Brain microvascular endothelial cell (primary cell): ENCODE measurements at regions not wholly inside any gene's neighbourhood (a gene's known extent, or its start where the extent isn't known, plus 50 kb on each side); places are given as distances from the start of the nearest gene placed in this dataset.

Experiments
- DNase-seq: peaks from one replicate; pipeline ENCODE4 v3.0.0-alpha.2; 2020
- H3K27ac ChIP-seq: fragments of 250-450 bp; sonication (Bioruptor Pico); 2 replicates; pipeline ENCODE4 v1.5.1; 2020; ENCODE audit warnings: mild to moderate bottlenecking, moderate library complexity
- H3K27me3 ChIP-seq: fragments of 250-450 bp; sonication (Bioruptor Pico); replicated peaks from 2 replicates; pipeline ENCODE4 v1.5.1; 2020; ENCODE audit warnings: mild to moderate bottlenecking
- H3K36me3 ChIP-seq: fragments of 250-450 bp; sonication (Bioruptor Pico); replicated peaks from 2 replicates; pipeline ENCODE4 v1.5.1; 2020; ENCODE audit warnings: mild to moderate bottlenecking
- H3K4me3 ChIP-seq: 2 replicates; pipeline ENCODE4 v1.5.1; 2011; ENCODE audit warnings: low read depth, mild to moderate bottlenecking, control low read depth, low read length, moderate library complexity
- in situ Hi-C: cut with HindIII; loops from 2 replicates; pipeline ENCODE4 v1.10.0; 2017; ENCODE audit warnings: low sequenced_read_pairs, low pct_ligation_motif_present
- TF ChIP-seq, protein P1 (sequence below): IDR thresholded peaks from 2 replicates; pipeline ENCODE4 v1.5.1; 2011; ENCODE audit warnings: low read depth, mild to moderate bottlenecking, moderate library complexity, low read length, control low read depth, inconsistent platforms; ENCODE audit errors: missing control alignments

DNA sequence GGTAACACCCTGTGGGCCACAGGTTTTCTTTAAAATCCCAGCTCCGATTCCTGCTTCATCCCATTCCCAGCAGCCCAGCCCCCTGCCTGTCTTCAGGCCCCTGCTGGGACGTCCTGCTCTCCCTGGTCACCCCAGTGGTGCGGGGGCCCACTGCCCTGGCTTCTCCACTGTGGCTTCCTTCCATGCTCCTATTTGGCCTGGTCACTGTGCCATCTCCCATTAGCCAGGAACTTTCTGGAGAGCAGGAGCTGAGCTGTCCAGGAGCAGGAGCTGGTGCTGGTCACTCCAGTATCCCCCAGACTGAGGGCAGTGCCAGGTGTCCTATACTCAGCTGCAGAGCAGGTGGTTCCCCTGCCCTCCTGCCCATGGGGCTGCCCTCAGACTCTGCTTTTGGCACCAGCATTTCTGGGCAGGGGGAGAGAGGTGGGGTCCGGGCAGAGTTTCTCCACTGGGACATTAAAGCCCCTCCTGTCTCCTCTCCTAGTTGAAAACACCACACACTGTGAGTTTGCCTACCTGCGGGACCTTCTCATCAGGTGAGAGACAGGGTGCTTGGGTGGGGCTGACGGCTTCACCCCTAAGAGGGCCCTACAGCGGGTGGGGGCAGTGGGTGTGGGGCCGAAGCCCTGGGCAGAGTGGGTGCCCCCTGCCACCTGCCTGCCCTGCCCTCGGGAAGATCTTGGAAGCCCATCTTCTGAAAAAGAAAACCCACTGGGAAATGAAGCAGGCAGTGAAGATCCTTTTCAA is 356.2 kb downstream of the SEC14L1 start:
- H3K27ac ChIP-seq = no peak overlapping the region
- in situ Hi-C loops = no loop called here
- no peak for DNase-seq
- H3K27me3 ChIP-seq = no peaks in the 10 kb centered on the region
- no peak overlapping the region for H3K4me3 ChIP-seq
- H3K36me3 ChIP-seq = peaks cover 77% of the 10 kb centered on the region
- TF ChIP-seq, protein P1, sequence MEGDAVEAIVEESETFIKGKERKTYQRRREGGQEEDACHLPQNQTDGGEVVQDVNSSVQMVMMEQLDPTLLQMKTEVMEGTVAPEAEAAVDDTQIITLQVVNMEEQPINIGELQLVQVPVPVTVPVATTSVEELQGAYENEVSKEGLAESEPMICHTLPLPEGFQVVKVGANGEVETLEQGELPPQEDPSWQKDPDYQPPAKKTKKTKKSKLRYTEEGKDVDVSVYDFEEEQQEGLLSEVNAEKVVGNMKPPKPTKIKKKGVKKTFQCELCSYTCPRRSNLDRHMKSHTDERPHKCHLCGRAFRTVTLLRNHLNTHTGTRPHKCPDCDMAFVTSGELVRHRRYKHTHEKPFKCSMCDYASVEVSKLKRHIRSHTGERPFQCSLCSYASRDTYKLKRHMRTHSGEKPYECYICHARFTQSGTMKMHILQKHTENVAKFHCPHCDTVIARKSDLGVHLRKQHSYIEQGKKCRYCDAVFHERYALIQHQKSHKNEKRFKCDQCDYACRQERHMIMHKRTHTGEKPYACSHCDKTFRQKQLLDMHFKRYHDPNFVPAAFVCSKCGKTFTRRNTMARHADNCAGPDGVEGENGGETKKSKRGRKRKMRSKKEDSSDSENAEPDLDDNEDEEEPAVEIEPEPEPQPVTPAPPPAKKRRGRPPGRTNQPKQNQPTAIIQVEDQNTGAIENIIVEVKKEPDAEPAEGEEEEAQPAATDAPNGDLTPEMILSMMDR = no peak

DNA sequence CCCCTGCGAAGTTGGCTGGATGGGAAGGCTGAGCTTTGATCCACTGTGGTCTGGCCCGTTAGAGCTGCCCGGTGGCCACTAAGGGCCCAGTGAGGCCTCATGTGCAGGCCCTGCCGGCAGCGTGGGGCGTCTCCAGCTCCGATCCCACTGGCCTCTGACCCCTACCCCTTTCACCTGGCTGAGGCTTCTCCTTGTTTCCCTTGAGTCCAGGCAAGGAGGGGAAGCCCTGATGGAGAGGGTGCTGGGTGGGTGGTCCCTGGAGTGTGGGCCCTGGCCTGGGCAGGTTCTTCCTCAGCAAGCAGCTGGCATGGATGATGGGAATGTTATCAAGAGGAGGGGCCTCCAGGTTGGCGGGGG is 356.8 kb downstream of the SEC14L1 start:
- DNase-seq = no peak
- H3K4me3 ChIP-seq = no peak overlapping the region
- H3K27ac ChIP-seq = no peak overlapping the region
- in situ Hi-C loops = no loop called here
- TF ChIP-seq, protein P1 = no peak
- no peaks in the 10 kb centered on the region for H3K27me3 ChIP-seq
- peaks cover 77% of the 10 kb centered on the region for H3K36me3 ChIP-seq

DNA sequence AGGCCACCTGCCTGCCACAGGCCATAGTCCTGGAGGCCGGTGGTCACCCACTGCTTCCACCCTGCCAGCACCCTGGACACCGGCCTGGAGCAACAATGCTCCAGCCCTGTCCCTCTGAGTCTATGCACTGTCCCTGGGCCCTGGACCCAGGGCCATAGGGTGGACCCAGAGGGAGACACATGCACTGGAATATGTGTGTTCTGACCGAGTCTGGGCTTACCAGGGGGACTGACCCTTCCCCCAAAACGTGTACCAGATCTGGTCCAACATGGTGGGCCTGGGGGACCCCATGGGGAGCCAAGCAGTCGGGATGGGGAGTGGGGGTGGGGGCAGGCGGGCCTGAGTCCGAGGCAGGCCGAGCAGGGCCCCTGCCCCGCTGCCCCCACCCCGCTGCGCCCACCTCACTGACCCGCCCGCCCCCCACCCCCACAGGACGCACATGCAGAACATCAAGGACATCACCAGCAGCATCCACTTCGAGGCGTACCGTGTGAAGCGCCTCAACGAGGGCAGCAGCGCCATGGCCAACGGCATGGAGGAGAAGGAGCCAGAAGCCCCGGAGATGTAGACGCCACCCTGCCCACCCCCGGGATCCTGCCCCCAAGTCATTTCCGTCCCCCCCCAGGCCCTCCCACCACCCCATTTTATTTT is 357.4 kb downstream of the SEC14L1 start:
- TF ChIP-seq, protein P1 = no peak
- no peak overlapping the region for H3K4me3 ChIP-seq
- no peak overlapping the region for H3K27ac ChIP-seq
- H3K36me3 ChIP-seq = peaks cover 72% of the 10 kb centered on the region
- no peaks in the 10 kb centered on the region for H3K27me3 ChIP-seq
- in situ Hi-C loops = no loop called here
- no peak for DNase-seq

DNA sequence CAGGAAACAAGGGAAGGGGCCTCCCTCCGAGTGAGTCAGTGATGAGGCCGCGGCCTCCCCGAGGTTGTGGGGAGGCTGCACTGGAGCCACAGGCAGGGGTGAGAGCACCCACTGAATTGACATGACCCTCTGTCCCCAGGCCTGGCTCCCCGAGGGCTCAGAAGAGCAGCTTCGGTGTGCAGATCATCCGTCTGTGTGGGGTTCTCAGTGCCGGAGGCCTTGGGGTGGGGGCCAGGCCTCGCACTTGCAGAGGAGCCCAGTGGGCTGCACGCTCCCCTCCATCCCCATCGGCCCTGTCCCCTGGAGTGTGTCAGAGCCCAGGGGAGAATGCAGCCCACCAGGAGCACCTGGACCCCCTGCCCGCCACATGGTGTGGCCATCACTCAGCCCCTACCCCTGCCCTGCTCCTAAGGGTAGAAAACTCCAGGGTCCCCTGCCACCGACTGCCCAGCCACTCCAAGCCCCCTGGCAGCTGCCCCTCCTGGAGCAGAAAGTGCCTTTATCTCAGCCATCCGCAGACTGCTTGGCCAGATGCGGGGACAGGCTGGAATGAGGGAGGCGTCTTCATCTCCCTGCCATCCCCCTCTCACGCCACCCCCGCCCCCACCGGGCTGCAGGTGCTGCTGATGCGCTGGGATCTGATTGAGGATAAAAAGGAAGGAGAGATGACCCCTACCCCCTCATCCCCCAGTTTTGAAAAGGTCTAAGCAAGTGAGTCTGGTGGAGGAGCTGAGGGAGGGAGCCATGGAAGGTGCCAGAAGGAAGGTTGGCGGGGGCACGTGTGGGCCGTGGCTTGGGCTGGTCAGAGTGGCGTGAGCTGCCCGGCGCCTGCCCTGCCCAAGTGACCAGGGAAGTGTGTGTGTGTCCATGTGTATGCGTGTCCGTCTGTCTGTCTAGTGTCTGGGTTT is 358.3 kb downstream of the SEC14L1 start:
- in situ Hi-C loops = no loop called here
- no peak for DNase-seq
- H3K36me3 ChIP-seq = peaks cover 66% of the 10 kb centered on the region
- no peak overlapping the region for H3K27ac ChIP-seq
- TF ChIP-seq, protein P1 = no peak
- H3K27me3 ChIP-seq = no peaks in the 10 kb centered on the region
- no peak overlapping the region for H3K4me3 ChIP-seq

DNA sequence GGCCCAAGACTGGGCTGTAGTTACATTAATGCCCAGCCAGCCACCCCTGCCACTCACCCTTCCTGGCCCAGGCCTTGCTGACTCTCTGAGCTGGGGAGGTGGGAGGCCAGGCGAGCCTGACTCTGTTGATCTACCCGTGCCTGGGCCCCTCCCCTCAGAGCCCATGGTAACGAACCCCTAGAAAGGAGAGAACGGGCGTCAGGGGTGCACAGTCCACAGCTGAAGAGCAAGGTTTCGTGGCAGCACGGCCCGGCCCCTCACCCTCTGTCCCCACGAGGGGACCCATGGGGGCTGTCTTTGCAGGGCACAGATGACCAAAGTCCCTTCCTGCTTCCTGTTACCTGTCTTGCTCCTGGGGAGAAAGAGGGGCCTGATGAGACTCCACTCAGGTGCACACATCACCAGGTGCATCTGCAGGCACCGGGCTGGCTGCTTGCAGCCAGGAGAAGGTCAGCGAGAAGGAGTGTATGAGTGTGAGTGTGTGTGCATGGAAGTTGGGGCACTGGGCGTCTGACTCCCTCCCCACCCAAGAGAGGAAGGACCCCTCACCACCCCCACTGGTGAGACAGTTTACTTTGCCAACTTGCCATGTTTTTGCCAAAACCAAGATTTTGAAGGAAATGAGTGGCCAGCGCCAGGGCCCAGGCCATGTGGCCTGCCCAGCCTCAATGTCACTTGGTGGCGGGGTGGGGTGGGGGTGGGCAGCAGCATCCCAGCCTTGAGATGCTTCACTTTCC is 359.1 kb downstream of the SEC14L1 start:
- H3K27me3 ChIP-seq = no peaks in the 10 kb centered on the region
- TF ChIP-seq, protein P1 = no peak
- peaks cover 58% of the 10 kb centered on the region for H3K36me3 ChIP-seq
- DNase-seq = no peak
- H3K27ac ChIP-seq = no peak overlapping the region
- H3K4me3 ChIP-seq = no peak overlapping the region
- in situ Hi-C loops = no loop called here
